AG09319 (cell line): ENCODE measurements at regions not wholly inside any gene's neighbourhood (a gene's known extent, or its start where the extent isn't known, plus 50 kb on each side); places are given as distances from the start of the nearest gene placed in this dataset.
A peak's percentile ranks its signal among the peaks of the same experiment; 100 is the strongest.

ENCODE experiments used
- DNase-seq: peaks from one replicate; pipeline ENCODE4 v3.0.0-alpha.2; 2010; ENCODE audit warnings: low read depth; ENCODE audit errors: extremely low read depth
- TF ChIP-seq, protein P1 (sequence below): IDR thresholded peaks from 2 replicates; pipeline ENCODE4 v1.5.1; 2011; ENCODE audit warnings: low read depth, mild to moderate bottlenecking, inconsistent platforms, low read length, moderate library complexity

DNA sequence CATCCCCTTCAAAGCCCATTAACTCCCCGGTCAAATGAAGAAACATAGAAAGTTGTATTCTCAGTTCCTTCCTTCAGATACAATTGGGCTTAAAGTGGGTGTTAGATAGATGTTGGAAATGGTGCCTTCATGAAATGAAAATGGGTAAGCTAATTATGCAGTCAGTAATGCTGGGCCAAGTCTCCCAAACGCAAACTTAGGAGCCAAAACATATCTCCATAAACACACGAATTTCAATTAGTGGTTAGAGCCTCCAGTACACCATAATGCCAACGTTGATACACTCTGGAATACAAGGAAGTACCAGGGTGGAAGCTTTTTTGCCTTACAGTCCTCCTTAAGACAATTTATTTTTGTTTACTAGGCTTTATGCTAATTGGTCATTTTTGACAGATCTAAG lies 1059.0 kb downstream of the TUSC7 start:
- DNase-seq, result no peak
- TF ChIP-seq, protein P1, sequence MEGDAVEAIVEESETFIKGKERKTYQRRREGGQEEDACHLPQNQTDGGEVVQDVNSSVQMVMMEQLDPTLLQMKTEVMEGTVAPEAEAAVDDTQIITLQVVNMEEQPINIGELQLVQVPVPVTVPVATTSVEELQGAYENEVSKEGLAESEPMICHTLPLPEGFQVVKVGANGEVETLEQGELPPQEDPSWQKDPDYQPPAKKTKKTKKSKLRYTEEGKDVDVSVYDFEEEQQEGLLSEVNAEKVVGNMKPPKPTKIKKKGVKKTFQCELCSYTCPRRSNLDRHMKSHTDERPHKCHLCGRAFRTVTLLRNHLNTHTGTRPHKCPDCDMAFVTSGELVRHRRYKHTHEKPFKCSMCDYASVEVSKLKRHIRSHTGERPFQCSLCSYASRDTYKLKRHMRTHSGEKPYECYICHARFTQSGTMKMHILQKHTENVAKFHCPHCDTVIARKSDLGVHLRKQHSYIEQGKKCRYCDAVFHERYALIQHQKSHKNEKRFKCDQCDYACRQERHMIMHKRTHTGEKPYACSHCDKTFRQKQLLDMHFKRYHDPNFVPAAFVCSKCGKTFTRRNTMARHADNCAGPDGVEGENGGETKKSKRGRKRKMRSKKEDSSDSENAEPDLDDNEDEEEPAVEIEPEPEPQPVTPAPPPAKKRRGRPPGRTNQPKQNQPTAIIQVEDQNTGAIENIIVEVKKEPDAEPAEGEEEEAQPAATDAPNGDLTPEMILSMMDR, result no peak

DNA sequence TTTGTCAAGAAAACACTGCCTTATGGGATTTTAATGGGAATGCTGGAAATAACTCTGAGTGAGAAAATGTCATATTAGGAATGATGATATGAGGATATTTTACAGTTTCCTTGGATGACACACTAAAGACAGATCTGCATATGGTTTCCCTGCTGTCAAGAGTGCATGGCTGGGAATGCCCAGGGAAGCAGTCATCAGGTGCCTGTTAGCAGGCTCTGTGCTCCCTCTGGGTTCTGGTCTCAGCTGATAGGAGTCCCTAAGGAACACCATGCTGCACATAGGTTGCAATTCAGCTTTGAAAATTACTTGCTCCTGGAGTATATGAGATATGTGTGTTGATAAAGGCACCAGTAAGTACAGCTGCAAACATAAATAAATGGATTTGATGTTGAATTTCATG lies 1064.6 kb downstream of the TUSC7 start:
- DNase-seq, result no peak
- TF ChIP-seq, protein P1, result no peak

DNA sequence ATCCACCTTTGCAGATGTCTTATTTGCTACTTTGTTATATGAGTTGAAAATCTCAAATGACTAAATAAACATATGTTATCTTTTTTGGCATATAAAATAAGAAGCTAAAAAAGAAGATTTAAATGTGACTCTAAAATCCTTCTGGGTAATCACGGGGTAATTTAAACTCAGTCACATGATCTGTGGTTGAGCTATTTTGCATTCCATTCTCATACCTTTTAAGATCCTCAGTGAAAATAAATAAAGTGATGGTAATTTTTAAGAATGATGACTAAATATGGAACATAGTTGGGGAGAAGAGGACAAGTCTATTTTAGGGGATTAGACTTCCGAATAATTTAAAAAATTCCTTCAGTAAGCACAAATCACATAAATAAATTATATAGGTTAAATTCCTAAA lies 1076.8 kb downstream of the TUSC7 start:
- TF ChIP-seq, protein P1, result no peak
- no peak for DNase-seq

DNA sequence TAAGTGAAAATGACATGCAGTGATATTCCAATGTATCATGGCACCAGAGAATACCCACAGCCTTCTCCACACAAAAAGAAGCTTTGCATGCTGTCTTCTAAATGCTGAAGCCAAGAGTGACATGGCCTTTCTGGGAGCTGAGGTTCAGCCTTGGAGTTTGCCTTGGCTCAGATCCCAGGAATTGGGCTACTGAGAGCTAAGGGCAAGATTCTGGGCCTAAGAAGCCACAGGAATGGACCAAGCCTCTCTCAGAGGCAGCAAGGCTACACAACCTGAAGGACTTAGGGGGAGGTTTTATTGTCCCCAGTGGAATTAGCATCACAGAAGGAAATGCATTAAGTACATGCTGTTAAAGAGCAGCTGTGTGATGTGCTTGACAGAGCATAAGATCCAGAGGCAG lies 1078.5 kb downstream of the TUSC7 start:
- TF ChIP-seq, protein P1, result no peak
- DNase-seq, result peak; percentile 51

DNA sequence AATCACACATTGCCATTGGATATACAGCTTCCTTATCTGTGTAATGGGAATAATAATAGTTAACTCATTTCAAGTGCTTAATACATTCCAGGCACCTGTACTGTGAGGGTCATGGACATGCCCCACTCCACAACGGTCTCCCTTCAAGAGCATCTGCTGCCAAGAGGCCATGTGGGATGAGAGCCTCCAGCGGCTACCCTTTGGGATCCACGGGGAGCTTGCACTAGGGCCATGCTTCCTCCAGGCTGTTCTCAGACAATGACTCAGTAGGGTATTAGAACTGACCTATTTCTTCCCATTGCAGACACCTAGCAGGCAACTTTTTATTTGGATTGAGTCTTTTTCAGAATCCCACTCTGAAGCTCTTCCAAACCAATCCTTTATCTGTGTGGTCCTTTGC lies 1078.9 kb downstream of the TUSC7 start:
- no peak for DNase-seq
- TF ChIP-seq, protein P1, result no peak

DNA sequence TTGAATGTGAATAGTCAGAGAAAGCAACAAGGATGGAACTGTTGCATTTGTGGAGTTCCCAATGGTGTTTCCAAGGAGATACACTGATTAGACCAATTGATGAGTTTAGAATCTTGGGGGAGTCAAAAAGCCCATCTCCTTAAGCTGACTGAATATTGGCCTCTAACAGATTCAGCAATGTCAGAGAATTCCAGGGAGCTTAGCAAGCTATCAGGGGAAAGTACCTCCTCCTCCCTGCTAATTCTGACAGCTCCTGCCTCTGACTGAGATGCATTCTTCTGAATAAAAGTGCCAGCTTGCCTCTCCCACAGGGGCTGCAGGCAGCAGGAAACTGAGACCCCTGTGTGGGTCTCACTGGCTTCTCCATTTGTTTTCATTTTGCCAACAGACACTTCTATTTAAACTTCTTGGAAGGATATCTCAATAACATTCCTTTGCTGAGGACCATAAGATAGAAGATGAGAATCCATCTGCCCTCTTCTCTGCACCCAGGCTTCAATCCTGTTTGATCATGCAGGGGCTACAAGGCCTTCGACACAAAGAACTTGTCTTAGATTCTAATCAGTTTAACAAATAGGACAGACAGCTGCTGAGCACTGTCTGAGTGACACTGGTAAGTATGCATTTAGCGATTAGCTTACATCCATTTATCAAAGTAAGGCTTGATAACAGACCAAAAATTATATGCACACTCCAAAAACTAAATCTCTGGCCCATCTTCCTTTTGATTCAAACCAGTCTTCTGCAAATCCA lies 1080.8 kb downstream of the TUSC7 start:
- TF ChIP-seq, protein P1, result no peak
- no peak for DNase-seq

DNA sequence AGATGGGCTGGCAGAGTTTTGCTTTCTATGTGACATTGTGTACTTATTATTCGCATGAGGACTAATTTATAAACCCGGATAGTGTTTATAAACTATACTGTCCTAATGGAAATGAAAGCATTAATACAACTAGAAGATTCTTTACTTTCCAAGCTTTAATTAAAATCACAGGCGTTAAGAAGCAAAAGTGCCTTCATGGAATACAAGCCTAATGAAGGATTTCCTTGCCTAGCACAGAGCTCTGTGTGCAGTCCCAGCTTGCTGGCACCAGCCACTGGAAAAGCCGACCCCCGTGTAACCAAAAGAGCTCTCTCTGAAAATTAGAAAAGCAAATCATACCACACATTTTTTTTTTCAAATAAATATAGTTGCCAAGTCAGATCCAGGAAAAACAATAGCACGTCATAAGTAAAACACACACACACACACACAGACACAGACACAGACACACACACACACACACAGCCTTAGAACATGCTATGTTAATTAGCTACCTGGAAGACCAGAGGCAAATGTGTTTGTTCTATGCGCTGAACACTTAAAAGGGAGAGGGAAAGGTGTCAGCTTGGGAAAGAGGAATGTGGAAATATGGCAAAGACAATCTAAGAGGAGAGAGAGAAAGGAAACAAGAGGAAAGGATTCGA lies 1084.2 kb downstream of the TUSC7 start:
- DNase-seq, result no peak
- TF ChIP-seq, protein P1, result no peak
